SK-N-SH (cell line): ENCODE measurements at regions not wholly inside any gene's neighbourhood (a gene's known extent, or its start where the extent isn't known, plus 50 kb on each side); places are given as distances from the start of the nearest gene placed in this dataset.

Experiments
- CTCF ChIA-PET: fragments of 300-600, 350-600 bp; formaldehyde crosslinking; extraction: SDS; loops from one replicate; lab custom pipeline; 2021; lab: Yijun Ruan, JAX
- POLR2A ChIA-PET: fragments of 350-600 bp; sonication (Branson Sonifier 250); formaldehyde crosslinking; extraction: SDS; loops from one replicate; lab custom pipeline; 2020; ENCODE audit warnings: antibody characterized with exemption, inconsistent platforms; lab: Yijun Ruan, JAX
- DNase-seq: peaks from one replicate; pipeline ENCODE4 v3.0.0; 2012
- H2AFZ ChIP-seq: fragments of 200-600 bp; sonication (generic); 2 replicates; pipeline ENCODE4 v1.8.1; 2016; ENCODE audit warnings: antibody characterized with exemption, mild to moderate bottlenecking, low read depth
- H3F3A ChIP-seq: fragments of 200-600 bp; sonication (generic); replicated peaks from 2 replicates; pipeline ENCODE3; 2016; ENCODE audit warnings: antibody characterized with exemption, mild to moderate bottlenecking; ENCODE audit not compliant: insufficient read depth
- H3K27ac ChIP-seq, 2 experiments: fragments of 200-500 bp in 1 of 2; fragments of 200-600 bp in 1 of 2; sonication (Bioruptor generic) in 1 of 2; sonication (generic), shearing (Covaris generic) in 1 of 2; 2 replicates each; pipeline versions ENCODE4 v1.5.1 to v1.6.1; 2014 to 2016; ENCODE audit warnings: low read depth in 2 of 2, inconsistent platforms in 1 of 2, low read length in 1 of 2, mild to moderate bottlenecking in 1 of 2, mixed read lengths in 1 of 2
- H3K27me3 ChIP-seq: fragments of 200-600 bp; sonication (generic), shearing (Covaris generic); 2 replicates; pipeline ENCODE4 v1.6.1; 2016; ENCODE audit warnings: mixed run types; ENCODE audit not compliant: insufficient read depth
- H3K36me3 ChIP-seq, 2 experiments: fragments of 200-500 bp in 1 of 2; fragments of 200-600 bp in 1 of 2; sonication (Bioruptor generic) in 1 of 2; sonication (generic) in 1 of 2; replicated peaks in 1 of 2; 2 replicates each; pipeline versions ENCODE3 to v1.5.1; 2014 to 2016; ENCODE audit warnings: low read length in 1 of 2, mild to moderate bottlenecking in 1 of 2; ENCODE audit not compliant: insufficient read depth in 2 of 2, control insufficient read depth in 1 of 2
- H3K4me1 ChIP-seq, 2 experiments: fragments of 200-500 bp in 1 of 2; fragments of 200-600 bp in 1 of 2; sonication (Bioruptor generic) in 1 of 2; sonication (generic), shearing (Covaris generic) in 1 of 2; 2 replicates each; pipeline versions ENCODE4 v1.5.1 to v1.6.1; 2014 to 2016; ENCODE audit warnings: low read depth in 1 of 2, low read length in 1 of 2, mixed run types in 1 of 2; ENCODE audit not compliant: insufficient read depth in 2 of 2, control insufficient read depth in 1 of 2
- H3K4me2 ChIP-seq: fragments of 200-600 bp; sonication (generic), shearing (Covaris generic); 2 replicates; pipeline ENCODE4 v1.6.1; 2017; ENCODE audit warnings: mixed run types
- H3K4me3 ChIP-seq, 2 experiments: fragments of 200-500 bp in 1 of 2; fragments of 200-600 bp in 1 of 2; sonication (Bioruptor generic) in 1 of 2; sonication (generic), shearing (Covaris generic) in 1 of 2; 2 replicates each; pipeline versions ENCODE4 v1.5.1 to v1.8.1; 2014 to 2016; ENCODE audit warnings: low read depth in 2 of 2, inconsistent platforms in 1 of 2, low read length in 1 of 2, mild to moderate bottlenecking in 1 of 2, mixed read lengths in 1 of 2, moderate library complexity in 1 of 2
- H3K79me2 ChIP-seq: fragments of 200-600 bp; sonication (generic); 2 replicates; pipeline ENCODE4 v1.8.1; 2017; ENCODE audit warnings: mild to moderate bottlenecking; ENCODE audit not compliant: insufficient read depth
- H3K9ac ChIP-seq: fragments of 200-600 bp; sonication (generic); 2 replicates; pipeline ENCODE4 v1.6.1; 2017; ENCODE audit warnings: mixed run types
- H3K9me2 ChIP-seq: fragments of 200-600 bp; sonication (generic); 2 replicates; pipeline ENCODE4 v1.6.1; 2017; ENCODE audit warnings: mixed run types
- H3K9me3 ChIP-seq: fragments of 200-600 bp; sonication (generic); 2 replicates; pipeline ENCODE4 v1.6.1; 2017; ENCODE audit warnings: mixed run types, mild to moderate bottlenecking, moderate library complexity
- H4K20me1 ChIP-seq: fragments of 200-600 bp; sonication (generic); 2 replicates; pipeline ENCODE4 v1.6.1; 2017; ENCODE audit warnings: mild to moderate bottlenecking, mixed run types; ENCODE audit not compliant: insufficient read depth
- ELF1 ChIP-seq: IDR thresholded peaks from 2 replicates; pipeline ENCODE4 v1.4.0; 2012
- GATA2 ChIP-seq: sonication (generic); formaldehyde crosslinking; IDR thresholded peaks from 2 replicates; pipeline ENCODE4 v1.5.0; 2020; ENCODE audit warnings: mild to moderate bottlenecking, missing genetic modification reagents
- JUND ChIP-seq: IDR thresholded peaks from 2 replicates; pipeline ENCODE4 v1.4.0; 2012
- NFIC ChIP-seq: IDR thresholded peaks from 2 replicates; pipeline ENCODE4 v1.4.0; 2012; ENCODE audit warnings: borderline replicate concordance
- PBX3 ChIP-seq: IDR thresholded peaks from 2 replicates; pipeline ENCODE4; 2012
- REST ChIP-seq: IDR thresholded peaks from 2 replicates; pipeline ENCODE4 v1.6.1; 2012; ENCODE audit warnings: mild to moderate bottlenecking, low read depth, low read length, moderate library complexity
- TCF12 ChIP-seq: IDR thresholded peaks from 2 replicates; pipeline ENCODE4 v1.4.0; 2012
- ZBTB33 ChIP-seq: IDR thresholded peaks from 2 replicates; pipeline ENCODE4 v1.4.0; 2012; ENCODE audit warnings: low read depth, borderline replicate concordance
- WGBS: methylation state at CpG from one replicate; pipeline ENCODE4 v1.1.6; 2017; ENCODE audit warnings: low lambda C conversion rate; 5-methylcytosine and 5-hydroxymethylcytosine counted together

GRCh38 chr5:118722122-118723020, 266.0 kb downstream of the DTWD2 start:
- CTCF ChIA-PET = no interaction called here
- no peak overlapping the region for H3K4me3 ChIP-seq
- H3K9me2 ChIP-seq = no peaks in the 10 kb centered on the region
- no peaks in the 10 kb centered on the region for H3K36me3 ChIP-seq
- H3K27me3 ChIP-seq = no peaks in the 10 kb centered on the region
- TF ChIP-seq PBX3 = no peak
- no peak overlapping the region for H3K27ac ChIP-seq
- no peaks in the 10 kb centered on the region for H3K9me3 ChIP-seq
- no peaks in the 10 kb centered on the region for H4K20me1 ChIP-seq
- DNase-seq = no peak
- no peaks in the 10 kb centered on the region for H3K4me1 ChIP-seq
- POLR2A ChIA-PET = no interaction called here
- no peak overlapping the region for H3K9ac ChIP-seq
- no peak overlapping the region for H2AFZ ChIP-seq
- no peak overlapping the region for H3K4me2 ChIP-seq
- no peaks in the 10 kb centered on the region for H3F3A ChIP-seq
- no peaks in the 10 kb centered on the region for H3K79me2 ChIP-seq
- WGBS = 54% methylated on average over 7 of the region's 7 CpGs

- no peaks in the 10 kb centered on the region for H3K27me3 ChIP-seq
- WGBS = 0% methylated on average over 1 of the region's 1 CpG
- H4K20me1 ChIP-seq = no peaks in the 10 kb centered on the region
- H3K27ac ChIP-seq = no peak overlapping the region
- no peaks in the 10 kb centered on the region for H3K36me3 ChIP-seq
- no peak overlapping the region for H2AFZ ChIP-seq
- TF ChIP-seq NFIC = no peak
- no peak overlapping the region for H3K4me2 ChIP-seq
- no peaks in the 10 kb centered on the region for H3K9me2 ChIP-seq
- no peak for DNase-seq
- POLR2A ChIA-PET = no interaction called here
- H3K4me3 ChIP-seq = no peak overlapping the region
- no peaks in the 10 kb centered on the region for H3K4me1 ChIP-seq
- H3K9me3 ChIP-seq = peaks cover 6% of the 10 kb centered on the region; the same call in 1 of the 2 replicates
- H3K9ac ChIP-seq = no peak overlapping the region
- H3F3A ChIP-seq = no peaks in the 10 kb centered on the region
- H3K79me2 ChIP-seq = no peaks in the 10 kb centered on the region
- CTCF ChIA-PET = interaction anchor here (1.2 kb wide), 1 partner anchor 81 kb away, joined by 3 read pairs; no protein-coding TSS in a partner anchor
Observed at GRCh38 chr5:118711727-118712126, 276.6 kb downstream of the DTWD2 start.

- CTCF ChIA-PET = no interaction called here
- Histone ChIP-seq H3K9me3 (peaks cover 6% of the 10 kb centered on the region; the same call in 1 of the 2 replicates), H2AFZ (no peak overlapping the region), H3K4me3 (no peak overlapping the region), H3K9me2 (no peaks in the 10 kb centered on the region), H3K79me2 (no peaks in the 10 kb centered on the region), H3K4me1 (no peaks in the 10 kb centered on the region), H4K20me1 (no peaks in the 10 kb centered on the region), H3K9ac (no peak overlapping the region), H3K36me3 (no peaks in the 10 kb centered on the region), H3K27me3 (no peaks in the 10 kb centered on the region), H3K27ac (no peak overlapping the region), H3K4me2 (no peak overlapping the region), H3F3A (no peaks in the 10 kb centered on the region)
- POLR2A ChIA-PET = no interaction called here
- WGBS = 47% methylated on average over 4 of the region's 4 CpGs
- TF ChIP-seq JUND (no peak), ZBTB33 (no peak), GATA2 (no peak), ELF1 (no peak), TCF12 (no peak), REST (no peak)
- no peak for DNase-seq
Observed at GRCh38 chr5:118705959-118706667, 282.2 kb downstream of the DTWD2 start.
